Left ventricle myocardium inferior (tissue), 1 donor: ENCODE measurements at regions not wholly inside any gene's neighbourhood (a gene's known extent, or its start where the extent isn't known, plus 50 kb on each side); places are given as distances from the start of the nearest gene placed in this dataset.

Source experiments
- DNase-seq: peaks from one replicate; pipeline ENCODE4 v3.0.0-alpha.2; 2020
- H3K27ac ChIP-seq: fragments of 200-600 bp; replicated peaks from 2 replicates; pipeline ENCODE4 v1.8.0; 2021
- H3K27me3 ChIP-seq: fragments of 200-600 bp; 2 replicates; pipeline ENCODE4 v1.8.0; 2021; ENCODE audit warnings: low read depth
- H3K36me3 ChIP-seq: fragments of 200-600 bp; 2 replicates; pipeline ENCODE4 v1.8.0; 2021
- H3K4me1 ChIP-seq: fragments of 200-600 bp; 2 replicates; pipeline ENCODE4 v1.8.0; 2021
- H3K4me3 ChIP-seq: fragments of 200-600 bp; 2 replicates; pipeline ENCODE4 v1.8.0; 2021; ENCODE audit warnings: mild to moderate bottlenecking, moderate library complexity
- H3K9me3 ChIP-seq: fragments of 200-600 bp; replicated peaks from 2 replicates; pipeline ENCODE4 v1.8.0; 2021
- CTCF ChIP-seq: fragments of 200-600 bp; IDR thresholded peaks from 2 replicates; pipeline ENCODE4 v1.8.0; 2021; ENCODE audit warnings: antibody characterized with exemption, mild to moderate bottlenecking, borderline replicate concordance
- intact Hi-C: fragments of 100-400 bp; cut with micrococcal nuclease; formaldehyde crosslinking; loops from one replicate; pipeline ENCODE4 v1.11.0; 2022
- donor health status: DM: no; HTN: yes; CAD: no; lungs with severe emphysema.

GRCh38 chr1:170273291-170274130, 127.8 kb downstream of the NTMT2 start:
- Histone ChIP-seq H3K4me1 (peaks cover 14% of the 10 kb centered on the region), H3K9me3 (no peaks in the 10 kb centered on the region), H3K27me3 (no peaks in the 10 kb centered on the region), H3K27ac (peak overlapping the region; percentile 65), H3K36me3 (no peaks in the 10 kb centered on the region), H3K4me3 (no peak overlapping the region)
- no peak for TF ChIP-seq CTCF
- intact Hi-C loops: no loop called here
- DNase-seq: peak; percentile 46

GRCh38 chr1:170274131-170274501, 128.4 kb downstream of the NTMT2 start:
- Histone ChIP-seq H3K27me3 (no peaks in the 10 kb centered on the region), H3K36me3 (no peaks in the 10 kb centered on the region), H3K4me1 (peaks cover 14% of the 10 kb centered on the region), H3K9me3 (no peaks in the 10 kb centered on the region), H3K4me3 (no peak overlapping the region), H3K27ac (peak overlapping the region; percentile 65)
- intact Hi-C loops: no loop called here
- no peak for DNase-seq
- TF ChIP-seq CTCF: no peak

- Histone ChIP-seq H3K27ac (no peak overlapping the region), H3K9me3 (no peaks in the 10 kb centered on the region), H3K4me1 (peaks cover 8% of the 10 kb centered on the region), H3K27me3 (no peaks in the 10 kb centered on the region), H3K4me3 (no peak overlapping the region), H3K36me3 (no peaks in the 10 kb centered on the region)
- intact Hi-C loops: no loop called here
- no peak for TF ChIP-seq CTCF
- no peak for DNase-seq
Observed at GRCh38 chr1:170277985-170278384, 132.2 kb downstream of the NTMT2 start.

GRCh38 chr1:170284016-170284415, 138.3 kb downstream of the NTMT2 start:
- Histone ChIP-seq H3K27ac (no peak overlapping the region), H3K27me3 (no peaks in the 10 kb centered on the region), H3K4me3 (no peak overlapping the region), H3K9me3 (no peaks in the 10 kb centered on the region), H3K4me1 (no peaks in the 10 kb centered on the region), H3K36me3 (no peaks in the 10 kb centered on the region)
- no peak for TF ChIP-seq CTCF
- intact Hi-C loops: no loop called here
- no peak for DNase-seq

GRCh38 chr1:170284512-170284911, 138.8 kb downstream of the NTMT2 start:
- TF ChIP-seq CTCF: no peak
- intact Hi-C loops: no loop called here
- Histone ChIP-seq H3K27ac (no peak overlapping the region), H3K9me3 (no peaks in the 10 kb centered on the region), H3K36me3 (no peaks in the 10 kb centered on the region), H3K27me3 (no peaks in the 10 kb centered on the region), H3K4me1 (no peaks in the 10 kb centered on the region), H3K4me3 (no peak overlapping the region)
- DNase-seq: no peak
